Upper lobe of left lung (tissue), 6 donors: ENCODE measurements at regions not wholly inside any gene's neighbourhood (a gene's known extent, or its start where the extent isn't known, plus 50 kb on each side); places are given as distances from the start of the nearest gene placed in this dataset.

Experiments used
- ATAC-seq, 2 donors: fragments of 200-7000 bp; cut with Tn5 transposase; one replicate each; pipeline ENCODE4 v1.9.1; 2022; ENCODE audit warnings: mild to moderate bottlenecking in 2 of 2, moderate library complexity in 2 of 2; ENCODE audit not compliant: low FRiP score in 2 of 2
- DNase-seq, 2 donors: peaks; one replicate each; pipeline ENCODE4 v3.0.0-alpha.2; 2019 to 2020
- H3K27ac ChIP-seq, 4 donors: fragments of 200-600 bp; sonication (generic); one replicate each; pipeline ENCODE4 v1.5.1; 2016 to 2019
- H3K27me3 ChIP-seq, 4 donors: fragments of 200-600 bp; sonication (generic); one replicate each; pipeline ENCODE4 v1.5.1; 2017 to 2019
- H3K36me3 ChIP-seq, 4 donors: fragments of 200-600 bp; sonication (generic); one replicate each; pipeline ENCODE4 v1.5.1; 2016 to 2019
- H3K4me1 ChIP-seq, 4 donors: fragments of 200-600 bp; sonication (generic); one replicate each; pipeline ENCODE4 v1.5.1; 2018 to 2019
- H3K4me3 ChIP-seq, 4 donors: fragments of 200-600 bp; sonication (generic); one replicate each; pipeline ENCODE4 v1.5.1; 2017 to 2019; ENCODE audit warnings: mild to moderate bottlenecking in 2 of 4, moderate library complexity in 1 of 4
- H3K9me3 ChIP-seq, 4 donors: fragments of 200-600 bp; sonication (generic); one replicate each; pipeline ENCODE4 v1.5.1; 2018 to 2019
- CTCF ChIP-seq, 6 experiments: fragments of 450-650 bp in 4 of 6; fragments of 200-600 bp in 2 of 6; sonication (generic) in 2 of 6; IDR thresholded peaks; one replicate each; pipeline ENCODE4 v1.5.1; 2016 to 2019; ENCODE audit warnings: antibody characterized with exemption in 6 of 6
- EP300 ChIP-seq, 4 donors: sonication (generic); formaldehyde crosslinking; IDR thresholded peaks; one replicate each; pipeline ENCODE4 v1.5.1; 2017; ENCODE audit warnings: antibody characterized with exemption in 4 of 4, control low read depth in 2 of 4
- POLR2A ChIP-seq, 4 donors: fragments of 450-650 bp; IDR thresholded peaks; one replicate each; pipeline ENCODE4 v1.5.1; 2016 to 2017; ENCODE audit warnings: antibody characterized with exemption in 4 of 4, mild to moderate bottlenecking in 2 of 4
- POLR2AphosphoS5 ChIP-seq, 2 donors: sonication (generic); formaldehyde crosslinking; IDR thresholded peaks; one replicate each; pipeline ENCODE4 v1.5.1; 2017; ENCODE audit warnings: antibody characterized with exemption in 2 of 2
- WGBS, 2 donors: methylation state at CpG; one replicate each; pipeline ENCODE4 v1.1.5; 2017 to 2018; 5-methylcytosine and 5-hydroxymethylcytosine counted together
- donor health status: DM: no; HTN: no; CAD: no; lungs with moderate emphysema.
- donor health status: DM: no; HTN: yes; CAD: no; lungs with severe emphysema.

- Histone ChIP-seq H3K4me3 (no peak overlapping the region), H3K36me3 (no peaks in the 10 kb centered on the region), H3K9me3 (no peaks in the 10 kb centered on the region), H3K4me1 (peaks cover 0 to 3% (median under 1%) of the 10 kb centered on the region in 4 donors), H3K27me3 (no peaks in the 10 kb centered on the region), H3K27ac (no peak overlapping the region)
- DNase-seq (no peak), ATAC-seq (no peak)
- TF ChIP-seq POLR2A (IDR thresholded peaks at IDR 0.05) (no peak), POLR2AphosphoS5 (IDR thresholded peaks at IDR 0.05) (no peak), CTCF (IDR thresholded peaks at IDR 0.05) (no peak), EP300 (IDR thresholded peaks at IDR 0.05) (no peak)
Measured at GRCh38 chr12:27148373-27148772, 66.0 kb upstream of the C12orf71 start.

GRCh38 chr12:27148791-27149190, 66.4 kb upstream of the C12orf71 start:
- Histone ChIP-seq H3K9me3 (no peaks in the 10 kb centered on the region), H3K4me3 (no peak overlapping the region), H3K27me3 (no peaks in the 10 kb centered on the region), H3K4me1 (peaks cover 0 to 3% (median 0%) of the 10 kb centered on the region in 4 donors), H3K27ac (no peak overlapping the region), H3K36me3 (no peaks in the 10 kb centered on the region)
- 80% methylated on average over 2 of the region's 2 CpGs for WGBS, 2 donors
- ATAC-seq (no peak), DNase-seq (no peak)
- no peak for TF ChIP-seq POLR2A (IDR thresholded peaks at IDR 0.05)
- TF ChIP-seq POLR2AphosphoS5 (IDR thresholded peaks at IDR 0.05) = no peak
- TF ChIP-seq CTCF (IDR thresholded peaks at IDR 0.05) = no peak
- TF ChIP-seq EP300 (IDR thresholded peaks at IDR 0.05) = no peak

GRCh38 chr12:27151479-27151878, 69.1 kb upstream of the C12orf71 start:
- no peak for TF ChIP-seq POLR2AphosphoS5 (IDR thresholded peaks at IDR 0.05)
- no peak for TF ChIP-seq POLR2A (IDR thresholded peaks at IDR 0.05)
- no peak for TF ChIP-seq EP300 (IDR thresholded peaks at IDR 0.05)
- TF ChIP-seq CTCF (IDR thresholded peaks at IDR 0.05) = no peak
- Histone ChIP-seq H3K36me3 (no peaks in the 10 kb centered on the region), H3K27me3 (no peaks in the 10 kb centered on the region), H3K4me1 (no peaks in the 10 kb centered on the region), H3K9me3 (no peaks in the 10 kb centered on the region), H3K4me3 (no peak overlapping the region), H3K27ac (no peak overlapping the region)
- WGBS, 2 donors = 64 to 79% methylated on average over 3 of the region's 3 CpGs
- ATAC-seq = no peak
- no peak for DNase-seq

GRCh38 chr12:27158297-27158696, 75.9 kb upstream of the C12orf71 start:
- TF ChIP-seq POLR2AphosphoS5 (IDR thresholded peaks at IDR 0.05) = no peak
- TF ChIP-seq POLR2A (IDR thresholded peaks at IDR 0.05) = no peak
- no peak for TF ChIP-seq CTCF (IDR thresholded peaks at IDR 0.05)
- no peak for TF ChIP-seq EP300 (IDR thresholded peaks at IDR 0.05)
- ATAC-seq = no peak
- H3K4me1 ChIP-seq = no peaks in the 10 kb centered on the region
- DNase-seq = no peak
- no peak overlapping the region for H3K4me3 ChIP-seq
- 85 to 86% methylated on average over 6 of the region's 6 CpGs for WGBS, 2 donors
- no peaks in the 10 kb centered on the region for H3K27me3 ChIP-seq
- H3K36me3 ChIP-seq = no peaks in the 10 kb centered on the region
- no peak overlapping the region for H3K27ac ChIP-seq
- no peaks in the 10 kb centered on the region for H3K9me3 ChIP-seq

- ATAC-seq = no peak
Measured at GRCh38 chr12:27161458-27162228, 79.3 kb upstream of the C12orf71 start.

More at GRCh38 chr12:27161458-27162228, 79.3 kb upstream of the C12orf71 start:
- H3K9me3 ChIP-seq = no peaks in the 10 kb centered on the region
- no peaks in the 10 kb centered on the region for H3K27me3 ChIP-seq
- H3K4me1 ChIP-seq = no peaks in the 10 kb centered on the region
- no peak overlapping the region for H3K4me3 ChIP-seq
- WGBS, 2 donors = 72 to 76% methylated on average over 8 of the region's 8 CpGs
- no peak overlapping the region for H3K27ac ChIP-seq
- H3K36me3 ChIP-seq = no peaks in the 10 kb centered on the region
- no peak for TF ChIP-seq POLR2AphosphoS5 (IDR thresholded peaks at IDR 0.05)
- DNase-seq = no peak
